ENCODE measurements at regions not wholly inside any gene's neighbourhood (a gene's known extent, or its start where the extent isn't known, plus 50 kb on each side); places are given as distances from the start of the nearest gene placed in this dataset.
"Not testable (repeated sequence)": the region's sequence is repeated elsewhere in the genome, so short reads cannot be mapped to it uniquely, and the experiment has no call there.

DNA sequence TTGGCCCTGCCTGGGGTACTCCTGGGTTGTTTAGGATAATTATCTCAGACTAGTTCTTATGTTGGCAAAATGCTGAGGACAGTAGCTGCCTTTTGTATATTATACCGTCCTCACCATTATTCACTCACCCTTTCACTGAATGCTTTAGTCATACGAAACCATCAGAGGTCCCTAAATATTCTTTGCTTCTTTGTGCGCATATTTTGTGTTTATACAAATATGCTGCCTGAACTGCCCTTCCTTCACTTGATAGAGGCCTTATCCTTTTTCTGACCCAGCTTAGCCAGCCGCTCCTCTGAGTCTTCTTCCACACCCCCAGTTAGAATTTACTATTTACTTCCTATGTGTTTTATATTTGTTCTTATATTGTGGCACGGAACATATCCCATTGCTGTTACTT lies 70.2 kb upstream of the OSBPL3 start:
- Histone ChIP-seq H2AFZ (ENCODE audit: low read depth, low read length) (no peak overlapping the region), H3K79me2 (replicated peaks; ENCODE audit: insufficient read depth, low read length) (no peaks in the 10 kb centered on the region)
- TF ChIP-seq MXI1 (conservative IDR thresholded peaks at IDR 0.05; ENCODE audit: poor library complexity, severe bottlenecking) = no peak
- no peak for TF ChIP-seq POLR2AphosphoS5 (IDR thresholded peaks at IDR 0.05)
- no peak for TF ChIP-seq TAF1 (IDR thresholded peaks at IDR 0.05; ENCODE audit: low read depth)
- TF ChIP-seq EP300 (conservative IDR thresholded peaks at IDR 0.05; ENCODE audit: poor library complexity, severe bottlenecking) = no peak
- TF ChIP-seq RAD21 (conservative IDR thresholded peaks at IDR 0.05) = no peak
- no peak for TF ChIP-seq SMC3 (conservative IDR thresholded peaks at IDR 0.05; ENCODE audit: poor library complexity)
- TF ChIP-seq EZH2 (IDR thresholded peaks at IDR 0.05; ENCODE audit: borderline replicate concordance, insufficient read depth, low read length, poor library complexity, severe bottlenecking) = no peak
- TF ChIP-seq, protein P1, sequence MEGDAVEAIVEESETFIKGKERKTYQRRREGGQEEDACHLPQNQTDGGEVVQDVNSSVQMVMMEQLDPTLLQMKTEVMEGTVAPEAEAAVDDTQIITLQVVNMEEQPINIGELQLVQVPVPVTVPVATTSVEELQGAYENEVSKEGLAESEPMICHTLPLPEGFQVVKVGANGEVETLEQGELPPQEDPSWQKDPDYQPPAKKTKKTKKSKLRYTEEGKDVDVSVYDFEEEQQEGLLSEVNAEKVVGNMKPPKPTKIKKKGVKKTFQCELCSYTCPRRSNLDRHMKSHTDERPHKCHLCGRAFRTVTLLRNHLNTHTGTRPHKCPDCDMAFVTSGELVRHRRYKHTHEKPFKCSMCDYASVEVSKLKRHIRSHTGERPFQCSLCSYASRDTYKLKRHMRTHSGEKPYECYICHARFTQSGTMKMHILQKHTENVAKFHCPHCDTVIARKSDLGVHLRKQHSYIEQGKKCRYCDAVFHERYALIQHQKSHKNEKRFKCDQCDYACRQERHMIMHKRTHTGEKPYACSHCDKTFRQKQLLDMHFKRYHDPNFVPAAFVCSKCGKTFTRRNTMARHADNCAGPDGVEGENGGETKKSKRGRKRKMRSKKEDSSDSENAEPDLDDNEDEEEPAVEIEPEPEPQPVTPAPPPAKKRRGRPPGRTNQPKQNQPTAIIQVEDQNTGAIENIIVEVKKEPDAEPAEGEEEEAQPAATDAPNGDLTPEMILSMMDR (IDR thresholded peaks at IDR 0.05; ENCODE audit: poor library complexity, severe bottlenecking) = no peak
- TF ChIP-seq, protein P2, sequence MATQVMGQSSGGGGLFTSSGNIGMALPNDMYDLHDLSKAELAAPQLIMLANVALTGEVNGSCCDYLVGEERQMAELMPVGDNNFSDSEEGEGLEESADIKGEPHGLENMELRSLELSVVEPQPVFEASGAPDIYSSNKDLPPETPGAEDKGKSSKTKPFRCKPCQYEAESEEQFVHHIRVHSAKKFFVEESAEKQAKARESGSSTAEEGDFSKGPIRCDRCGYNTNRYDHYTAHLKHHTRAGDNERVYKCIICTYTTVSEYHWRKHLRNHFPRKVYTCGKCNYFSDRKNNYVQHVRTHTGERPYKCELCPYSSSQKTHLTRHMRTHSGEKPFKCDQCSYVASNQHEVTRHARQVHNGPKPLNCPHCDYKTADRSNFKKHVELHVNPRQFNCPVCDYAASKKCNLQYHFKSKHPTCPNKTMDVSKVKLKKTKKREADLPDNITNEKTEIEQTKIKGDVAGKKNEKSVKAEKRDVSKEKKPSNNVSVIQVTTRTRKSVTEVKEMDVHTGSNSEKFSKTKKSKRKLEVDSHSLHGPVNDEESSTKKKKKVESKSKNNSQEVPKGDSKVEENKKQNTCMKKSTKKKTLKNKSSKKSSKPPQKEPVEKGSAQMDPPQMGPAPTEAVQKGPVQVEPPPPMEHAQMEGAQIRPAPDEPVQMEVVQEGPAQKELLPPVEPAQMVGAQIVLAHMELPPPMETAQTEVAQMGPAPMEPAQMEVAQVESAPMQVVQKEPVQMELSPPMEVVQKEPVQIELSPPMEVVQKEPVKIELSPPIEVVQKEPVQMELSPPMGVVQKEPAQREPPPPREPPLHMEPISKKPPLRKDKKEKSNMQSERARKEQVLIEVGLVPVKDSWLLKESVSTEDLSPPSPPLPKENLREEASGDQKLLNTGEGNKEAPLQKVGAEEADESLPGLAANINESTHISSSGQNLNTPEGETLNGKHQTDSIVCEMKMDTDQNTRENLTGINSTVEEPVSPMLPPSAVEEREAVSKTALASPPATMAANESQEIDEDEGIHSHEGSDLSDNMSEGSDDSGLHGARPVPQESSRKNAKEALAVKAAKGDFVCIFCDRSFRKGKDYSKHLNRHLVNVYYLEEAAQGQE (IDR thresholded peaks at IDR 0.05; ENCODE audit: borderline replicate concordance) = no peak

DNA sequence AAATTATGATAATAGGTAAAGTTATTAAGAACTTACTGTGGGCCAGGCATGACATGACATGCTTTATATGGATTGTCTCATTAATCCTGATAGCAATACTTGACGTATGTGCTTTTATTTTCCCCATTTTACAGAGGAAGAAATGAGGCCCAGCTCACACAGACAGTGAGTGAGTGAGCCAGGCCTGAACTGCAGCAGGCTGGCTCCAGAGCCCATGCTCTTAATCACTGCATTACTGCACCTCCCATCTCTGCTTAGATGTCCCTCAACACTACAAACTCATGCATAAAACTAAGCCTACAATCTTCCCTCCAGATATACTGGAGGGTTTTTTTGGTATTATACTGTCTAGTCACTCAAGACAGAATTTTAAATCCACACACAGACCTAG lies 68.5 kb upstream of the OSBPL3 start:
- Histone ChIP-seq H3K9me2 (ENCODE audit: insufficient read depth, low read length) (no peaks in the 10 kb centered on the region), H3K27ac (ENCODE audit: low read length) (no peak overlapping the region), H3K36me3 (ENCODE audit: insufficient read depth, low read length) (no peaks in the 10 kb centered on the region), H3K4me3 (ENCODE audit: low read length) (no peak overlapping the region), H3K9me3 (ENCODE audit: low read length) (no peaks in the 10 kb centered on the region), H4K20me1 (ENCODE audit: insufficient read depth) (no peaks in the 10 kb centered on the region), H3K27me3 (ENCODE audit: insufficient read depth, low read depth, low read length) (no peaks in the 10 kb centered on the region), H2AFZ (ENCODE audit: low read depth, low read length) (no peak overlapping the region), H3K79me2 (replicated peaks; ENCODE audit: insufficient read depth, low read length) (no peaks in the 10 kb centered on the region), H3F3A (ENCODE audit: insufficient read depth, low read length, poor library complexity, severe bottlenecking) (no peaks in the 10 kb centered on the region), H3K9ac (ENCODE audit: low read length) (no peak overlapping the region), H3K4me2 (ENCODE audit: low read length) (no peak overlapping the region)
- TF ChIP-seq TAF1 (IDR thresholded peaks at IDR 0.05; ENCODE audit: low read depth) (no peak), EP300 (conservative IDR thresholded peaks at IDR 0.05; ENCODE audit: poor library complexity, severe bottlenecking) (no peak), RAD21 (conservative IDR thresholded peaks at IDR 0.05) (no peak), EZH2 (IDR thresholded peaks at IDR 0.05; ENCODE audit: borderline replicate concordance, insufficient read depth, low read length, poor library complexity, severe bottlenecking) (no peak), POLR2AphosphoS5 (IDR thresholded peaks at IDR 0.05) (no peak), MXI1 (conservative IDR thresholded peaks at IDR 0.05; ENCODE audit: poor library complexity, severe bottlenecking) (no peak)
- TF ChIP-seq, protein P2 (IDR thresholded peaks at IDR 0.05; ENCODE audit: borderline replicate concordance) = no peak

More for the DNA sequence above, 70.2 kb upstream of the OSBPL3 start:
- Histone ChIP-seq H3K9ac (ENCODE audit: low read length) (no peak overlapping the region), H3K27ac (ENCODE audit: low read length) (no peak overlapping the region), H4K20me1 (ENCODE audit: insufficient read depth) (no peaks in the 10 kb centered on the region), H3F3A (ENCODE audit: insufficient read depth, low read length, poor library complexity, severe bottlenecking) (no peaks in the 10 kb centered on the region), H3K4me2 (ENCODE audit: low read length) (no peak overlapping the region), H3K36me3 (ENCODE audit: insufficient read depth, low read length) (no peaks in the 10 kb centered on the region), H3K4me3 (ENCODE audit: low read length) (no peak overlapping the region), H3K9me3 (ENCODE audit: low read length) (no peaks in the 10 kb centered on the region), H3K27me3 (ENCODE audit: insufficient read depth, low read depth, low read length) (no peaks in the 10 kb centered on the region), H3K9me2 (ENCODE audit: insufficient read depth, low read length) (no peaks in the 10 kb centered on the region)

DNA sequence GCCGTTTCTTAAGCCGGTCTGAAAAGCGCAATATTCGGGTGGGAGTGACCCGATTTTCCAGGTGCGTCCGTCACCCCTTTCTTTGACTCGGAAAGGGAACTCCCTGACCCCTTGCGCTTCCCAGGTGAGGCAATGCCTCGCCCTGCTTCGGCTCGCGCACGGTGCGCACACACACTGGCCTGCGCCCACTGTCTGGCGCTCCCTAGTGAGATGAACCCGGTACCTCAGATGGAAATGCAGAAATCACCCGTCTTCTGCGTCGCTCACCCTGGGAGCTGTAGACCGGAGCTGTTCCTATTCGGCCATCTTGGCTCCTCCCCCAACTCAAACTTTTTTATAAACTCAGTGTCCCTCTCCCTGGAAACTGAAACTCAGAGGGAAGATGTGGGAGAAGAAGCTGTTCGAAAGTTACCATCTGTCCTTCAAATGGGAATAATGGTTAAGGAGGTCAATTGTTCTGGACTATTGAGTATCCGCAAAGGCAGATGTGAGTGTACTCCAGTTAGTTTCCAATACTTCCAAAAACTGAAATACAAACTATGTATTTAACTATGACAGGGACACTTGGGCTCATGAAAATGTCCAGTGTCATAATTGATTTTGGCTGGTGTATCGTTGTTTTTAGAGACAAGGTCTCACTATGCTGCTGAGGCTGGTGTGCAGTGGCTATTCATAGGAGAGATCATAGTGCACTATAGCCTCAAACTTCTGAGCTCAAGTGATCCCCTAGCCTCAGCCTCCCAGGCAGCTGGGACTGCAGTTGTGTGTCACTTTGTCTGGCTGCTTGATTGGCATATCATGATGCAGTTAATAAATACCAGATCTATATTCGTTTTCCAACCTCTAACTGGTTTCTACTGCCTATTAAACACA lies 67.8 kb upstream of the OSBPL3 start:
- not testable (repeated sequence) for H3K4me2 ChIP-seq (ENCODE audit: low read length); H3F3A ChIP-seq (ENCODE audit: insufficient read depth, low read length, poor library complexity, severe bottlenecking); H3K9me2 ChIP-seq (ENCODE audit: insufficient read depth, low read length); H3K9me3 ChIP-seq (ENCODE audit: low read length); H2AFZ ChIP-seq (ENCODE audit: low read depth, low read length); H3K79me2 ChIP-seq (replicated peaks; ENCODE audit: insufficient read depth, low read length); H3K9ac ChIP-seq (ENCODE audit: low read length); H3K27me3 ChIP-seq (ENCODE audit: insufficient read depth, low read depth, low read length); H4K20me1 ChIP-seq (ENCODE audit: insufficient read depth); H3K4me3 ChIP-seq (ENCODE audit: low read length); H3K36me3 ChIP-seq (ENCODE audit: insufficient read depth, low read length); H3K27ac ChIP-seq (ENCODE audit: low read length)
